ENCODE measurements at regions not wholly inside any gene's neighbourhood (a gene's known extent, or its start where the extent isn't known, plus 50 kb on each side); places are given as distances from the start of the nearest gene placed in this dataset.

DNA sequence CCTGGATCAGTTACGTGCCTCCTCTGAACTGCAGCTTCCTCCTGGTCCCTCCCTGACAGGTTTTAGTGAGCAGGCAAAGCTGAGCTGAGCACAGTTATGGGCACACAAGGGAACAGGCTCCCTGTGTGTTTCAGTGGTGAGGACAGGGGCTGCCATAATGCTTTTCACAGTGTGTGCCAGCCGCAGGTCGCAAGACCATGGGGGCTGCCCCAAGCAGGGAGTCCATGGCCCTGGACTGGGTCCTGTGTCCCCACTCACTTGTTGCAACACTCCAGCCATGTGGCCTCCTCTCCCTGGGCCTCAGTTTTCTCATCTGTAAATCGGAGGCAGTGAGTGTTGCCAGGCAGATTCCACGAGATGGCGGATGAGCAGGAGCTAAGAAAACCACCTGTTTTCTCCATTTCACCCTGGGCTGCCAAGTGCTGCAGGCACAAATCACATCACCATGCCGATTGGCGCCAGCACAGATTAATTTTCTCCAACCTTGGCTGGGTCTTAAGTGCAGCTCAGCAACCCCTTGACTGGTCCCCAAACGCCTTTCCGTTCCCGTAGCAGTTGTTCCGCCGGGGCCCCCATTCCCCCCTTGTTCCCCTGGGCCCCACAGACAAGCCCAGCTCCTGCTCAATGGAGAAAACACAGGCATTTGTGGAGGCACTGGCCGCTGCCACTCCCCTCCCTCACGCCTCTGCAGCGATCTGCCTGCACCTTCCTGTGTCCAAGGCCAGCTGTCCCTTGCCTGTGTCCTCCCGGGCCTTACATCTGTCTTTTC is 57.1 kb upstream of the NNAT start:
- DNase-seq (ENCODE audit: low spot score): peak; percentile 51
- H3K27ac Mint-ChIP-seq (ENCODE audit: unreplicated experiment): no peak overlapping the region
- peaks cover 9% of the 10 kb centered on the region for H3K9me3 Mint-ChIP-seq (ENCODE audit: low read depth)
- peaks cover 33% of the 10 kb centered on the region for H3K27me3 Mint-ChIP-seq (ENCODE audit: low read depth)
- H3K4me1 Mint-ChIP-seq (ENCODE audit: low read depth): no peaks in the 10 kb centered on the region
- H3K4me3 Mint-ChIP-seq (ENCODE audit: unreplicated experiment): no peak overlapping the region
- peaks cover 2% of the 10 kb centered on the region for H3K36me3 Mint-ChIP-seq (ENCODE audit: low read depth)
- TF ChIP-seq, protein P1, sequence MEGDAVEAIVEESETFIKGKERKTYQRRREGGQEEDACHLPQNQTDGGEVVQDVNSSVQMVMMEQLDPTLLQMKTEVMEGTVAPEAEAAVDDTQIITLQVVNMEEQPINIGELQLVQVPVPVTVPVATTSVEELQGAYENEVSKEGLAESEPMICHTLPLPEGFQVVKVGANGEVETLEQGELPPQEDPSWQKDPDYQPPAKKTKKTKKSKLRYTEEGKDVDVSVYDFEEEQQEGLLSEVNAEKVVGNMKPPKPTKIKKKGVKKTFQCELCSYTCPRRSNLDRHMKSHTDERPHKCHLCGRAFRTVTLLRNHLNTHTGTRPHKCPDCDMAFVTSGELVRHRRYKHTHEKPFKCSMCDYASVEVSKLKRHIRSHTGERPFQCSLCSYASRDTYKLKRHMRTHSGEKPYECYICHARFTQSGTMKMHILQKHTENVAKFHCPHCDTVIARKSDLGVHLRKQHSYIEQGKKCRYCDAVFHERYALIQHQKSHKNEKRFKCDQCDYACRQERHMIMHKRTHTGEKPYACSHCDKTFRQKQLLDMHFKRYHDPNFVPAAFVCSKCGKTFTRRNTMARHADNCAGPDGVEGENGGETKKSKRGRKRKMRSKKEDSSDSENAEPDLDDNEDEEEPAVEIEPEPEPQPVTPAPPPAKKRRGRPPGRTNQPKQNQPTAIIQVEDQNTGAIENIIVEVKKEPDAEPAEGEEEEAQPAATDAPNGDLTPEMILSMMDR (IDR thresholded peaks at IDR 0.05): no peak

GRCh38 chr20:37464611-37465010 is 56.4 kb upstream of the NNAT start:
- TF ChIP-seq, protein P1 (IDR thresholded peaks at IDR 0.05): no peak
- H3K36me3 Mint-ChIP-seq (ENCODE audit: low read depth): no peaks in the 10 kb centered on the region
- peaks cover 35% of the 10 kb centered on the region for H3K27me3 Mint-ChIP-seq (ENCODE audit: low read depth)
- no peaks in the 10 kb centered on the region for H3K4me1 Mint-ChIP-seq (ENCODE audit: low read depth)
- no peak overlapping the region for H3K4me3 Mint-ChIP-seq (ENCODE audit: unreplicated experiment)
- DNase-seq (ENCODE audit: low spot score): peak; percentile 48
- H3K9me3 Mint-ChIP-seq (ENCODE audit: low read depth): peaks cover 8% of the 10 kb centered on the region
- no peak overlapping the region for H3K27ac Mint-ChIP-seq (ENCODE audit: unreplicated experiment)
